CD4-positive, alpha-beta T cell treated with Interleukin-2 at 100 ng/mL for 4 hours (primary cell): ENCODE measurements at regions not wholly inside any gene's neighbourhood (a gene's known extent, or its start where the extent isn't known, plus 50 kb on each side); places are given as distances from the start of the nearest gene placed in this dataset.

Experiments
- DNase-seq: peaks from one replicate; pipeline ENCODE4 v3.0.0-alpha.2; 2020; ENCODE audit warnings: low spot score

GRCh38 chr6:8275667-8276066 is 159.7 kb downstream of the SLC35B3 start:
- DNase-seq: no peak

DNA sequence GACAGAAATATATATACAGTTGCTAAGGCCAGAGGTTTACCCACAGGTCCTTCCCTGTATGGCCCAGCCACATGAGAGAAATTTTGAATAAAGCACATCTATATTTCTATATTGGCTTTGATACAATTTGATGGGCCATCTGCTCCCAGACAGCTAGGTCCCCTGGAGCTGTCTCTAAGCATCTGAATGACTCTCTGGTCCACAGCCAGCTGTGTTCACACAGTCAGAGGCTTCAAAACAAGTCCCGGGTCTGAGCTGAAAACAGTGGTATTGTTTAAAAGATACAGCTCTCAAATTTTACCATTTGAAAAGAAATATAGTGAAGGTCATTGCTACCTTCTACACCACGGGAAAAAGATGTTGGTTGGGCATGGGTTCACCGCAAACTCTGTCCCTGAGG is 161.1 kb downstream of the SLC35B3 start:
- no peak for DNase-seq

DNA sequence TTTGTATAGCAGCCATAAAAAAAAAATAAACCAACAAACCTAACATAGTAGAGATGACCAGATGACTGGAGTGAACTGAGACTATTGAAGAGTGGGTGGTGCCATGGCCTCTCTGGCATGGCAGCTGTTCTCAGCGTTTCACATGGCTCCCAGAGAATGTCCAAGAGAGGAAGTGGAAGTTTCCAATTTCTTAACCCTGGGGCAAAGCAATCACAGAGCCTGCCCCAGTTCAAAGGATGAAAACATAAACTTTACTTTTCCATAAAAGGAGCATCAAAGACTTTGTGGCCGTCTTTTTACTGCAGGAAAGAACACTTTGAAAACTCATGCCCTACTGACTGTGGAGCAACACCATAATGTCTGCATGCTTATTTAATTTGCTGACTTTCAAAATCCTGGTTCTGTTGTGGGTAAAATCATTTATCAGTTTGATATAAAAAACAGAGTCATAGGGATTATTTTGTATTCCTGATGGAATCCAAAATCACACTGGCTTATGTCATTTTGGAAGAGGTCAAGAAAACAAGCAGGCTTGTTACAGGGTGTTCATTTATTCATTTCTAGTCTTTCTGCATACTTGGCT is 165.4 kb downstream of the SLC35B3 start:
- DNase-seq: no peak

DNA sequence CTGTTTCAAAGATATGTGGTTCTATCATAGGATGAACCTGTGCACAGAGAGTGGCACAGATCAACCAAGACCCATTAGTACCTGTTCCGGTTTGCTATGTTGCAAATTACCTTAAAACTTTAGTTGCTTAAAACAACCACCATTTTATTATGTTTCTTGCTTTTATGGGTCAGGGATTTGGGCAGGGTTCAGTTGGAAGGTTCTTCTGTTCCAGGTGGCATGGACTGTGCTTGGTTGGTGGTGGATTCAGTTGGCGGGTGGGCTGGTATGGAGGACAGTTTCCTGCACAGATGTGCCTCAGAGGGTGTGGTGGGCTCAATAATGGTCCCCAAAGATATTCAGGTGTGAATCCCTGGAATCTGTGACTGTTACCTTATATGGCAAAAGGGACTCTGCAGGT is 166.3 kb downstream of the SLC35B3 start:
- no peak for DNase-seq

DNA sequence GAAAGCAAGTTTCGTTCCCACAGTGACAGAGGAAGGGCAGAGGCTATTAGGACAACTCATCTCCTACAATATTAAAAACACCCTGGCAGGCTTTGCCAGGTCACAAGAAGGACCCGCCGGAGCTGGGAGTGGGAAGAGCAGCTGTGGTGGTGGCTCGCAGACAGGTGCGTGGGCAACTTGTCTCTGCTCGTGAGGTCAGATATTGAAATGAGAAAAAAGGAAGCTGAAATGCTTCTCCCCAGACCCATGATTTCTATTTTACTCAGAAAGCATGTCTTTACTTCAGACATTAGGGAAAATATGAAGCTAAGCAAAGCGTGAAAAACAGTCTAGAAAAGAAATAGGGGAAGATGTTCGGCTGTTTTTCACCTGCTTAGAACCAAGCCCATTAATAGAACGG is 166.3 kb upstream of the EEF1E1 start:
- DNase-seq: no peak

- no peak for DNase-seq
Measured at GRCh38 chr6:8268156-8268555, 165.8 kb upstream of the EEF1E1 start.

DNA sequence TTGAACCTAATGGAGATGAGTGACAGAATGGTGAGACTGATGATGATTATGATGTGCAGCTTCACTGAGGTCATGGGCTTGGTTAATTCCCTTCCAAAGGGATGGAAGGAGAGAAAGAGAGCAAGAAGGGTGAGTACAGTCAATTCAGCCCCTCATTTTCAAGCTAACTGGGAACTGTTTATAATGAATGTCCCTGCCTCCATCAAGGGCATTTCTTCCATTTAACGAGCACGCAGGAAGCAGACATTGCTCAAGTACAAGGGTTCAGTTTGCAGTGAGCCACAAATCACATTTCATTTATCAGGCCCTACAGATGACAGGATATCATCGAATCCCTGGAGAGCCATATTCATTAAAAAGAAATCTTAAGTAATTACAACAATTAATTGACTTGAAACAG is 158.3 kb upstream of the EEF1E1 start:
- no peak for DNase-seq

- no peak for DNase-seq
Measured at GRCh38 chr6:8246403-8246802, 144.1 kb upstream of the EEF1E1 start.

- no peak for DNase-seq
Measured at GRCh38 chr6:8245726-8246125, 143.4 kb upstream of the EEF1E1 start.

DNA sequence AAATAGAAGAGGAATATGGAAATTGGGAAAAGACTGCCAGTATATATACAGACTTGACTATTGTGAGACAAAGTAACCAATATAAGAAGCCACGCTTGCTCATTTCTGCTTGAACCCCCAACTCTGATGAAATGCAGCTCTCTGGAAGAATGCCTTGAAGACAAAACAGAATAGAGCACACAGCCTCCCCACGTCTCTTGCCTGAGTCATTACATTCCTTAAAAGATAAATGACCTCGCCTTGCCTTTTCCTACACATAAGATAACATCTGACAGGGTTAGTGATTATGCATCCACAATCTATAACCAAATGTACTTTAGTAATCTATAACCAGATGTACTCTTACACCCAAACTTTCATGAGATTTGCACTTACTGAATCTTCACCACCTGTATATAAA is 141.1 kb upstream of the EEF1E1 start:
- no peak for DNase-seq

- DNase-seq: no peak
Measured at GRCh38 chr6:8242885-8243284, 140.5 kb upstream of the EEF1E1 start.

DNA sequence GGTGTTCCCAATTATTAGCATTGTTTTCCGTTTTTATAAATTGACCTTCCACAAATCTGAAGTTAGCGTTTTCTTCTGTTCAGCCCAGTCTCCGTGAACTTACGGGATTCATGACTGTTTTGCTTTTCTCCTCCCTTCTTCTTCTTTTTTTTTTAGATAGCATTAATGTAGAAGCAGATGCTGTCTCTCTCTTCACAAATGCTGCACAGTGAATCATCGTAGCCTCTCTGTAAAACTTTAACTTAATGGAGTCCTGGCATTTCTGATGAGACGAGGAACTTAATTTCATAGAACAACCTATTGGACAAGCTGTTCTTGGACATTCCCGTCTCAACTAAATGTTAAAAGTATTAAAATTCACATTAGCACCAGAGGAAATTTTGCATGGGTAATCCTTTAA is 138.0 kb upstream of the EEF1E1 start:
- no peak for DNase-seq

DNA sequence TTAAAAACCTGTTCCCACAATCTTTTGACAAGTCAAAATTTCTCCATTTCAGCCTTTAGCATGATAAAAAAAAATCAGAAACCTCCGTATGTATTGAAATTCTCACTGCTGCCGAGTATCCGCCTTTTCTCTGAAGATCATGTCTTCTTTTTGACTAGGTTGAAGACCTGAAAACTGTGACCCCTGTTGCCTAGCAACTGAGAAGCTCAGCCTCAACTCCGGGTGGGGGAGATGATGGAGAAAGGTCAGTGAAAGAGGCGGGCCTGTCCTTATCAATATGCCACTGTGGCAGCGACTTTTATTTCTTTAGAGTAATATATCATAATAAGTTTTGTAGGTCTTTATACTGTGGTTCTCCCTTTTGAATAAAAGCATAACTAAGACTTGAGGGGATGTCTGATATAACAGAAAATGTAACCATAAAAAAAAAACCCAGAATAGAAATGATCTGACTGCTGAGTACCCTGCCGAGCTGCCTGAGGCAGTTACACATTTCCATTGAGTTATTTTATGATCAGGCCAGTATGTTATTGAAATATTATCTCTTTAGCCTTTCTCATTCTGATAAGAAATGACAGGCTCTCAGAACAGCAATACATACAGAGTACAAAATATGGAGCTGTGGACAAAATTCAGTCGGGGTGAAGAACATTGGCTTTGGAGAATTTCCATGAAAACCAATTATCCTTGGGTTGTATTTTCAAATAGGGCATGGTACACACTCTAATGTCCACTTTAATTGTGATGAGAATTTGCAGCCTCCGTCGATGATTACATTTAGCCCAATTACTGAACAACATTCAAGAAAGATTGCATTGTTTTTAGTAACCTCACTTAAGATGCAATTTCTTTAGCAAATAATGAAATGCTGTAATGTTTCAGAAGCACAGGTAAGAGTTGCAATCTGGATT is 136.7 kb upstream of the EEF1E1 start:
- DNase-seq: no peak

DNA sequence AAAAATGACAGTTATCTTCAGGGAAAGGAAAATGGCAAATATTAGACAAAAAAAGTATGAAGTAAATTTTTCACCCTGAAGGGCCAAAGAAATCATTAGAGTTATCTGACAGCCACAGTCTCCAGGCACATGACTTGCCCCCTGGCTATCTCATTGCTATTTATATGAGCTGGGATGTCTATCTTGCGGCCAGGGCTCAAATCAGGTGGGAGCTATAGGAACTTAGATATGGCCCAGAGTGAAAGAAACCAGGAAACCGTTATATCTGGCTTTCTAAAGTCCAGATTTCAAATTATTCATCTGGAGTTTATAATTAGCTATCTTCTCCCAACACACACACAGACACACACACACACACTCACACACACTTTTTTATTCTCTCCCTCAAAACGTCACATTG is 135.3 kb upstream of the EEF1E1 start:
- DNase-seq: no peak

DNA sequence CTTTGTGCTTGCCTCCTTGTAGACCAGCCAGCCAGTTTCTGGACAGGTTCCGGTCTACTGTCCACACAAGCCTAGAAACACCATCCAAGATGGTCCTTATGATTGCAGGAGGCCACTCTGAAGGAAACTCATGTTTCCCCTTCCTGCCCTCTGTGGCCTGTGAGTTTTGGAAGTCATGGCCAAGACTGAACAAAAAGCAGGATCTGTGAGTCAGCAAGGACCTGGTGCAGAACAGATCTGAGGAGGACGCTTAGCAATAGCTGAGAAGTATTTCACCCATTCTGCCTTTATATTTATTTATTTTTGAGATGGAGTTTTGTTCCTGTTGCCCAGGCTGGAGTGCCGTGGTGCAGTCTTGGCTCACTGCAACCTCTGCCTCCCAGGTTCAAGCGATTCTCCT is 134.6 kb upstream of the EEF1E1 start:
- DNase-seq: no peak

GRCh38 chr6:8234321-8234720 is 132.0 kb upstream of the EEF1E1 start:
- no peak for DNase-seq

- no peak for DNase-seq
Measured at GRCh38 chr6:8231956-8232355, 129.6 kb upstream of the EEF1E1 start.

GRCh38 chr6:8229915-8230756 is 127.8 kb upstream of the EEF1E1 start:
- no peak for DNase-seq

DNA sequence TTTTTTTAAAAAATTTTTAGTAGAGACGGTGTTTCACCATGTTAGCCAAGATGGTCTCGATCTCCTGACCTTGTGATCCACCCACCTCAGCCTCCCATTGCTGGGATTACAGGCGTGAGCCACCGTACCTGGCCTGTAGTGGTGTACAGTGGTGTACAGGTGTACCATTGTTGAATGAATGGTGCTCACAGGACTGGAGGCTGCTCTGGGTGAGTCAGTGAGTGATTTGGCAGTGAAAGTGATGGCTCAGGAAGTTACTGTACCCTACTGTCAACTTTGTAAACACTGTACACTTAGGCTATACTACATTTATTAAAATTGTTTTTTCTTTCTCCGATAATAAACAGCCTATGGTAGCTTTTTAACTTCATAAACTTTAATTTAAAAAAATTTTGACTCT is 122.8 kb upstream of the EEF1E1 start:
- no peak for DNase-seq

GRCh38 chr6:8223678-8224077 is 121.3 kb upstream of the EEF1E1 start:
- DNase-seq: no peak

GRCh38 chr6:8219352-8219943 is 117.1 kb upstream of the EEF1E1 start:
- peak; percentile 46 for DNase-seq

DNA sequence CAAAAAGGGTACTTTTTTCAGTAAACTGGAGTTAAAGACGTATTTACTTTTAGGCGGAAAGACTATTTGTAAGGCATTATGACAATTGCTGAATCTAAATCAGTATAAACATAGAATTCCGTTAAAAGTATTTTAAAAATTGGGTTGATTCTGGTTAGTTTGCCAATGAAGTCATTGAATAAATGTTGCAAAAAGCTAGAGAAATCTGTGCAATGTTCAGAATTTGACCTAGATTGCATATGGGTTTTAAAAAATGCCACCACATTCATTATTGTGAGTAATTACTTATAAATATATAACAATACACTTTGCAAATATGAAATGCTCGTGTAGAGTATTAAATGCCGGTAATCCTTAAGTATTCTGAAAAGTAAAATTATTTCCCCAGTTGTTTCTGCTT is 116.5 kb upstream of the EEF1E1 start:
- DNase-seq: no peak

DNA sequence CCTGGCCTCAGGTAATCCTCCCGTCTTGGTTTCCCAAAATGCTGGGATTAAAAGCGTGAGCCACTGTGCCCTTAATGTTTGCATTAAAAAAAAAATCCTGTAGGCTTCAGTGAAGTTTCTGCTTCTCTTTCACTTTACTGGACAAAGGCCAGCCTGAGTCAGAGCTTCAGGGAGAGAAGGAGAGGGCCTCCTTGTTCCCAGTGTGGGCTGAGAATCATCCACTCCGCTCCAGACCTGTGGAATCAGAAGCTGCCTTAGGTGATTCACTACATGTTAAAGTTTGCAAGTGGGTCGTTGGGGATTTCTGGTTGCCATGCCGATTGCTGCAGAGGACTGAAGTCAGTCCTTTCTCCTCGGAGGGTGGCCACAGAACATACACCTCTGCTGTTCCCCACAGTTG is 113.3 kb upstream of the EEF1E1 start:
- DNase-seq: no peak
